ENCODE measurements at regions not wholly inside any gene's neighbourhood (a gene's known extent, or its start where the extent isn't known, plus 50 kb on each side); places are given as distances from the start of the nearest gene placed in this dataset.

GRCh38 chr12:73235387-73235786 lies 963.2 kb downstream of the TRHDE start:
- WGBS, 3 donors: 80 to 92% (median 80%) methylated on average over 3 of the region's 3 CpGs
- intact Hi-C loops (cut with DNase I): no loop called here
- no peaks in the 10 kb centered on the region for H3K36me3 ChIP-seq (ENCODE audit: insufficient read depth in 1 of 2, low read depth in 1 of 2)
- no peak overlapping the region for H3K27ac ChIP-seq
- no peaks in the 10 kb centered on the region for H3K27me3 ChIP-seq (ENCODE audit: insufficient read depth in 3 of 3, low read length in 2 of 3)
- H3K4me3 ChIP-seq: no peak overlapping the region
- H3K4me1 ChIP-seq: no peaks in the 10 kb centered on the region
- H3K9me3 ChIP-seq: peaks cover 12% of the 10 kb centered on the region
- no peak for DNase-seq
- no peak for TF ChIP-seq CTCF (IDR thresholded peaks at IDR 0.05)
- ATAC-seq: no peak

DNA sequence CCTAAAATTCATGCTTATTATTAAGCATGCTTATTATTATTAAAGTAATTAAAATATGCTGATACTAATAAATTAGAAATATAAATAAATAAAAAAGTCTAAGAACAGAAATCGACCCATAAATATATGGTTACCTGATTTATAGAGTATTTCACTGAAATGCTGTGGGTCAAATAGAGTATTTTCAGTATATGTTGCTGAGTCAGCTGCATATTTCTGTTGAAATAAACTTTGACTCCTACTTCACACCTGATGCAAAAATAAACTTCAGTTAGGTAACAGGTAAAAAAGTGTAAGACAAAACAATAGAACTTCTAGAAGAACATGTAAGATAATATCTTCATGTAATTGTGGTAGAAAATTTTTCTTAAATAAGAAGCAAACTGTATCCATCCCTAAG lies 967.9 kb downstream of the TRHDE start:
- H3K27ac ChIP-seq: no peak overlapping the region
- H3K4me3 ChIP-seq: no peak overlapping the region
- intact Hi-C loops (cut with DNase I): no loop called here
- H3K27me3 ChIP-seq (ENCODE audit: insufficient read depth in 3 of 3, low read length in 2 of 3): no peaks in the 10 kb centered on the region
- 84 to 90% (median 88%) methylated on average over 1 of the region's 1 CpG for WGBS, 3 donors
- no peak for DNase-seq
- no peak for TF ChIP-seq CTCF (IDR thresholded peaks at IDR 0.05)
- no peaks in the 10 kb centered on the region for H3K4me1 ChIP-seq
- H3K9me3 ChIP-seq: peaks cover 5% of the 10 kb centered on the region
- no peaks in the 10 kb centered on the region for H3K36me3 ChIP-seq (ENCODE audit: insufficient read depth in 1 of 2, low read depth in 1 of 2)
- no peak for ATAC-seq

DNA sequence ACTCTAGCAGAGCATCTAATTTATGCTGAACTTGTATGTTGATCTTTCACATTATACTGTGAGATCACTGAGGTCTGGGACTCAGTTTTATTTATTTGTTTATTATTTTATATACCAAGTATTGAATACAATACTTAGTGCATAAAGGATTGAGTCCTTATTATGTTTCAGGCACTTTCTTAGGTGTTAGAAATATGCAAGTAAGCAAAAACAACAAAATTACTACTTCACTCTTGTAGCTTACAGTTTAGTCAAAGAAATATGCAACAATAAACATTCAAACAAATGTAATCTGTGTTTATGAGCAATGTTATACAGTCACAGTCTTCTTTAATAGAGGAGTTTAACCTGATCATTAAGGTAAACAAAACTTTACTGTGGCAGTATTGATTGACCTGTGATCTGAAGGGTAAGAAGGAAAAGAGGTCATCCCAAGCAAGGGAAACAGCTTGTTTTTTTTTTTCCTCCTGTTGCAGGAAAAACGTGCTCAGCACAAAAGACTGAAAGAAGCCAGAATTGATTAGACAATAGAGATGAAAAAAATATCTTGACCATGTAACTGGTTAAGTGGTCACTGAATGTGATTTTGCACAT lies 990.7 kb downstream of the TRHDE start:
- DNase-seq: no peak
- Histone ChIP-seq H3K27ac (no peak overlapping the region), H3K9me3 (peaks cover 5% of the 10 kb centered on the region), H3K36me3 (ENCODE audit: insufficient read depth in 1 of 2, low read depth in 1 of 2) (no peaks in the 10 kb centered on the region), H3K27me3 (ENCODE audit: insufficient read depth in 3 of 3, low read length in 2 of 3) (no peaks in the 10 kb centered on the region), H3K4me3 (no peak overlapping the region), H3K4me1 (no peaks in the 10 kb centered on the region)
- intact Hi-C loops (cut with DNase I): no loop called here
- WGBS, 3 donors: 7 to 19% (median 9%) methylated on average over 1 of the region's 1 CpG
- no peak for ATAC-seq
- no peak for TF ChIP-seq CTCF (IDR thresholded peaks at IDR 0.05)

DNA sequence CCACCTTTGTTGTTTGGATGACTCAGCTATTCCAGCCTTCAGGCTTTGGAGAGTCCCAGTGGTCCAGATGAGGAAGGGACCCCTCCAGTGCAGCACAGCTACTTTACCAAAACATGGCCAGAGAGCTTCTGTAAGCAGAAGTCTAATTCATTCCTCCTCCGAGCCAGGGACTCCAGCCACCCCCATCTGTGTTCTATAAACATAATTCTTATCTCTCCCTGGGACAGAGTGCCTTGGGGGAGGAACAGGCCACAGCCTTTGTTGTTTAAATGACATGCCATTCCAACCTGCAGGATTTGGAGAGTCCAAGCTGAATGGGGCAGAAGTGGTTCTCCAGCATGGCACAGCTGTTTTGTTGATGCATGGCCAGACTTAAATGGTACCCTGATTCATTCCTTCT lies 994.0 kb downstream of the TRHDE start:
- 56 to 67% (median 60%) methylated on average over 1 of the region's 1 CpG for WGBS, 3 donors
- no peak for TF ChIP-seq CTCF (IDR thresholded peaks at IDR 0.05)
- H3K36me3 ChIP-seq (ENCODE audit: insufficient read depth in 1 of 2, low read depth in 1 of 2): no peaks in the 10 kb centered on the region
- no peaks in the 10 kb centered on the region for H3K4me1 ChIP-seq
- no peaks in the 10 kb centered on the region for H3K9me3 ChIP-seq
- H3K27ac ChIP-seq: no peak overlapping the region
- no peak overlapping the region for H3K4me3 ChIP-seq
- intact Hi-C loops (cut with DNase I): no loop called here
- ATAC-seq: no peak
- no peak for DNase-seq
- no peaks in the 10 kb centered on the region for H3K27me3 ChIP-seq (ENCODE audit: insufficient read depth in 3 of 3, low read length in 2 of 3)

GRCh38 chr12:73274976-73275375 lies 1002.8 kb downstream of the TRHDE start:
- H3K4me1 ChIP-seq: no peaks in the 10 kb centered on the region
- H3K27me3 ChIP-seq (ENCODE audit: insufficient read depth in 3 of 3, low read length in 2 of 3): no peaks in the 10 kb centered on the region
- no peak overlapping the region for H3K4me3 ChIP-seq
- intact Hi-C loops (cut with DNase I): no loop called here
- H3K36me3 ChIP-seq (ENCODE audit: insufficient read depth in 1 of 2, low read depth in 1 of 2): no peaks in the 10 kb centered on the region
- no peaks in the 10 kb centered on the region for H3K9me3 ChIP-seq
- DNase-seq (no peak), ATAC-seq (no peak)
- WGBS, 3 donors: 42 to 60% (median 52%) methylated on average over 3 of the region's 3 CpGs
- no peak for TF ChIP-seq CTCF (IDR thresholded peaks at IDR 0.05)
- H3K27ac ChIP-seq: no peak overlapping the region

Data from psoas muscle (tissue), 7 donors.